A549 (cell line): ENCODE measurements at regions not wholly inside any gene's neighbourhood (a gene's known extent, or its start where the extent isn't known, plus 50 kb on each side); places are given as distances from the start of the nearest gene placed in this dataset.

Source experiments
- BHLHE40 ChIP-seq: IDR thresholded peaks from 2 replicates; pipeline ENCODE4 v1.6.1; 2012; ENCODE audit warnings: low read depth, low read length, inconsistent platforms
- CTCF ChIP-seq: fragments of >200 bp; sonication (Bioruptor Twin); formaldehyde crosslinking; IDR thresholded peaks from 3 replicates; pipeline ENCODE4 v1.5.1; 2016
- KDM1A ChIP-seq: fragments of 200-600 bp; sonication (generic); IDR thresholded peaks from 2 replicates; pipeline ENCODE4 v1.6.1; 2016; ENCODE audit warnings: low read depth, mild to moderate bottlenecking
- MAZ ChIP-seq: fragments of 150-350 bp; IDR thresholded peaks from 2 replicates; pipeline ENCODE4 v1.6.1; 2014; ENCODE audit warnings: antibody characterized with exemption, low read depth, low read length, borderline replicate concordance
- NR3C1 ChIP-seq: fragments of >200 bp; sonication (Bioruptor Twin); formaldehyde crosslinking; IDR thresholded peaks from 3 replicates; pipeline ENCODE4 v1.6.1; 2017
- POLR2A ChIP-seq: IDR thresholded peaks from 2 replicates; pipeline ENCODE4 v1.6.1; 2012; ENCODE audit warnings: mild to moderate bottlenecking, low read length
- RAD21 ChIP-seq, 2 experiments: fragments of >200 bp in 1 of 2; sonication (Bioruptor Twin) in 1 of 2; formaldehyde crosslinking in 1 of 2; IDR thresholded peaks in 1 of 2; conservative IDR thresholded peaks in 1 of 2; 2 replicates in 1 of 2; 3 replicates in 1 of 2; pipeline ENCODE4 v1.6.1; 2012 to 2018; ENCODE audit warnings: inconsistent platforms in 1 of 2
- TF ChIP-seq, protein P1 (sequence below): fragments of 450-650 bp; IDR thresholded peaks from 2 replicates; pipeline ENCODE4 v1.6.1; 2014; ENCODE audit warnings: antibody characterized with exemption

DNA sequence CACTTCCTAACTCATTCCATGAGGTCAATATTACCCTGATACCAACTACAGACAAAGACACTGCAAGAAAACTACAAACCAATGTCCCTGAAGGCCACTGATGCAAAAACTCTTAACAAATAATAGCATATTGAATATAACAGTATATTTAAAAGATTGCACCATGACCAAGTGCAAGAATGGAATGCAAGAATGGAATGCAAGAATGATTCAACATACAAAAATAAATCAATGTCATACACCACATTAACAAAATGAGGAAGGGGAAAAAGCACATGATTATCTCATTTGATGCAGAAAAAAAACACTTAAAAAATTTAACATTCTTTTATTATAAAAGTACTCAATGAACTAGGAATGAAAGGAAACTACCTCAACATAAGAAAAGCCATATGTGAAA is 463.1 kb upstream of the NECTIN3 start:
- no peak for TF ChIP-seq KDM1A
- TF ChIP-seq RAD21 (conservative IDR thresholded peaks at IDR 0.05 in 1 of 2, IDR thresholded peaks at IDR 0.05 in 1 of 2): no peak
- TF ChIP-seq CTCF: no peak
- no peak for TF ChIP-seq POLR2A
- TF ChIP-seq, protein P1, sequence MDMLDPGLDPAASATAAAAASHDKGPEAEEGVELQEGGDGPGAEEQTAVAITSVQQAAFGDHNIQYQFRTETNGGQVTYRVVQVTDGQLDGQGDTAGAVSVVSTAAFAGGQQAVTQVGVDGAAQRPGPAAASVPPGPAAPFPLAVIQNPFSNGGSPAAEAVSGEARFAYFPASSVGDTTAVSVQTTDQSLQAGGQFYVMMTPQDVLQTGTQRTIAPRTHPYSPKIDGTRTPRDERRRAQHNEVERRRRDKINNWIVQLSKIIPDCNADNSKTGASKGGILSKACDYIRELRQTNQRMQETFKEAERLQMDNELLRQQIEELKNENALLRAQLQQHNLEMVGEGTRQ: no peak
- TF ChIP-seq BHLHE40: no peak
- TF ChIP-seq NR3C1: no peak
- no peak for TF ChIP-seq MAZ
